Left kidney (tissue), 1 donor: ENCODE measurements at regions not wholly inside any gene's neighbourhood (a gene's known extent, or its start where the extent isn't known, plus 50 kb on each side); places are given as distances from the start of the nearest gene placed in this dataset.
"Not testable (repeated sequence)": the region's sequence is repeated elsewhere in the genome, so short reads cannot be mapped to it uniquely, and the experiment has no call there.

ENCODE experiments used
- DNase-seq: peaks from one replicate; pipeline ENCODE4 v3.0.0-alpha.2; 2013

DNA sequence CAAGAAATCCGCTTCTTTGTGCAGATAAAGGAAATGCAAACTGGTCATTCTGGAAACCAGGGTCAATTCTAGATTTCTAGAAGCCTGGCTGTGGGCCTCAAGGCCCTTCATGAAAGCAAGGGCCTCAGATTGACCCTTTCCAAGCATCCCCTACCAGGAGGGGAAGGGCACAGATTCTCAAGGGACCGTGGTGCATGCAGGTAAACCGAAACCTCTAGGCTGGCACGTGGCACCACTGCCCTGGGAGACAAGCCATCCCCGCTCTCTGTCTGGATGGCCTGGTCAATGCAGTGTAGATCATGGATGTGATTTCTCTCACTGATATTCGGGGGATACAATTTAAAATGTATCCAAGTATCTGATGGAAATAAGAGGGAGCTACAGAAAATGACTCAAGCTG, 69.4 kb downstream of the TOMM20 start:
- no peak for DNase-seq

GRCh38 chr1:235058695-235059094, 69.9 kb downstream of the TOMM20 start:
- no peak for DNase-seq

DNA sequence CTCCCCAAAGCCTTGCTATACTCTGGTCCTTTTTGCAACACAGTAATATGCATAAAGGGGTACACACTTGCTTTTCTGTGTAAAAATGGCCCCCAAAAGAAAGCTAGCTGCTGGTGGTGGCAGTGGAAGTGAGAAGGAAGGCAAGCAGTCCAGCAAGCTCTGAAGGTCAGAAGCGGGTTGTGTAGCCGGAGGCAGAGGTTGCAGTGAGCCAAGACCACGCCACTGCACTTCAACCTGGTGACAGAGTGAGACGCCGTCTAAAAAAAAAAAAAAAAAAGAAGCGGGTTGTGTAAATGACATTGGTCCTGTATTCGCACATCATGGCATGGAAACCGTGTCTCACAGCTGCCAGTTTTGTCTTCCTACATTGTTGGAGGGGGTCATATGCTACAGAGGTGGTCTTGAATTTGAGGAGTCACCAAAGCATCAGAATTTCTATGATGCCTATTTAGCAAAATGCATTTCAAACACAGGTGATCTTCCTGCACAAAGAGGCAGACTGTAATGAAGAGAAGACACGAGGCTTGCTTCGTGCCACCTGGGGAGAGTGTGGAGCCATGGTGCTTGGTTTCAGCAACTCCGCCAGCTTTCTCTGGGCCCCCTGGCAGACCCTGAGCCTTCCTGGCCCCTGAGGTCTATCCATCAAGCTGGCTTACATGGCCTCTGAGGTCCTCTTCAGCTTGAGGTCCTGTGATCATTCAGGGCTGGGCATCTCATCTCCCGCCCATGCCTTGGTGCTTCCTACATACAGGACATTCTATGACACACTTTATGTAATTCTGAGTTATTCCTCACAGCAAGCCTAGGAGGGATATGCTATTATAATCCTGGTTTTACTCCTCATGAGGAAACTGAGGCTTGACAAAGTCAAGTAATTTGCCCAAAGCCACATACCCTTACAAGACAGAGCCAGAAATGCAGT, 71.0 kb downstream of the TOMM20 start:
- DNase-seq = no peak

DNA sequence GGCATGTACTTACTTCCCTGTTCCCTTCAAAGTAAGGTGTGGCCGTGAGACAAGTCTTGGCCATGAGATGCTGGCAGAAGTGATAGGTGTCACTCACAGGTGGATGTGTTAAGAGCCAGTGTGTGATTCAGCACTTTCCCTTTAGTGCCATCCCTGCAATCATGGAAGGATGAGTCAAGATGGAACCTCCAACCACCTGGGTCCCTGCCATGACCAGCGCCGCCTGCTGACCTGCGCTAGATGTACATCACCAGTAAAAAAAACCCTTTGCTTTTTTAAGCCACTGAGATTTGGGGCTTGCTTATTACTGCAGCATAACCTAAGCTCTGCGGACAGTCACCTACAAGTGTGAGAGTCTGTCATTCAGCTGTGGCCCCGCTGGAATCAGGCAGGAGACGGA, 71.7 kb downstream of the TOMM20 start:
- DNase-seq = no peak

DNA sequence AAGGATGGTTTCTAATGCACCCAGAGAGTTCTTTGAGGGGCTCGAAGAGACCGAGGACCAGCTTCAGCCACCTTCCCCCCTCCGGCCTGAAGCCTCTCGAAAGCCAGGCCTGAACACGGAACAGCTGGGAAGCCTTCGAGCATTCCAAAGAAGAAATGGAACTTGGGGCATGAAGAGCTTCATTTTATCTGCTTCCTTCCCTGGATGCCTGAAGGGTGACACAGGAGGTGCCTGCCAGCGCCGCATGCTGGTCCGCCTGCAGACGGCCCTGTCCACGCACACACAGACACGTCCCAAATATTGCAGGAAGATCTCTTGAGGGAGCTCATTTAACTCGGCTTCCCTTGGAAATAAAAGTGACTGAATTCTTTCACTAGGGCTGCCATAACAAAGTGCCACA, 73.7 kb downstream of the TOMM20 start:
- DNase-seq = no peak

- DNase-seq = no peak
Observed at GRCh38 chr1:235054466-235054865, 74.2 kb downstream of the TOMM20 start.

- no peak for DNase-seq
Observed at GRCh38 chr1:235052067-235053008, 76.3 kb downstream of the TOMM20 start.

DNA sequence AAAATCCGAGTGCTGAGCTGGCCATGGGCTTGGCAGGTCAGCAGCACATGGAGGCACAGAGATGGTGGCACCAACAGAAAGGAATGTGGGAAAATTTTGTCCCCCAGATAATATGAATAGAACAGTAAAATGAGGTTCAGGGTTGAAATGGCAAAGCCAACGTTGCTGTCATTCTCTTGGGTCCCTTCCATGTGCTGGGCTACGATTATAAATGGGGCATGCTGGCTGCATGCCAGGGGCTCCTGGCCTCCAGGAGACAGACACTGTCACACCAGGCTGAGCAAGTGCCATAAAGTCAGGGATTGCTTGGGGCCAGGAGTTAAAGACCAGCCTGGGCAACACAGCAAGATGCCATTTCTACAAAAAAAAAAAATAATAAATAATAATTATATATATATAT, 77.1 kb downstream of the TOMM20 start:
- no peak for DNase-seq

GRCh38 chr1:235050911-235051360, 77.7 kb downstream of the TOMM20 start:
- DNase-seq = no peak

DNA sequence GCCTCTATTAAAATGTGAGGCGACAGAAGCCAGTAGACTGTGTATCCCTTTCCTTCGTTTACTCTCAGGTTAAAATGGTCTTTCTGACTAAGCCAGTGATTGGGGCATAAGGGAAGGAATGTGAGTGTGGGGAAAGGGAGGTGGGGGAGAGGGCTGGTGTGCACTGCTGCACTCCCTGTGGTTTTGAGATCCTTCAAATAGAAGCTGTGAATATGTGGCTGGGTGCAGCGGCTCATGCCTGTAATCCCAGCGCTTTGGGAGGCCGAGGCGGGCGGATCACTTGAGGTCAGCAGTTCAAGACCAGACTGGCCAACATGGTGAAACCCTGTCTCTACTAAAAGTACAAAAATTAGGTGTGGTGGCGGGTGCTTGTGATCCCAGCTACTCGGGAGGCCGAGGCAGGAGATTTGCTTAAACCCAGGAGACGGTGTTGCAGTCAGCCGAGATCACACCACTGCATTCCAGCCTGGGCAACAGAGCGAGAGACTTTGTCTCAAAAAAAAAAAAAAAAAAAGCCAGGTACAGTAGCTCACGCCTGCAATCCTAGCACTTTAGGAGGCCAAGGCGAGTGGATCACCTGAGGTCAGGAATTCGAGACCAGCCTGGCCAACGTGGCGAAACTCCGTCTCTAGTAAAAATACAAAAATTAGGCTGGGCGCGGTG, 78.8 kb downstream of the TOMM20 start:
- not testable (repeated sequence) for DNase-seq

GRCh38 chr1:235049217-235049616, 79.4 kb downstream of the TOMM20 start:
- no peak for DNase-seq

- DNase-seq = no peak
Observed at GRCh38 chr1:235047331-235047871, 81.2 kb downstream of the TOMM20 start.

- no peak for DNase-seq
Observed at GRCh38 chr1:235045921-235046601, 82.6 kb downstream of the TOMM20 start.

DNA sequence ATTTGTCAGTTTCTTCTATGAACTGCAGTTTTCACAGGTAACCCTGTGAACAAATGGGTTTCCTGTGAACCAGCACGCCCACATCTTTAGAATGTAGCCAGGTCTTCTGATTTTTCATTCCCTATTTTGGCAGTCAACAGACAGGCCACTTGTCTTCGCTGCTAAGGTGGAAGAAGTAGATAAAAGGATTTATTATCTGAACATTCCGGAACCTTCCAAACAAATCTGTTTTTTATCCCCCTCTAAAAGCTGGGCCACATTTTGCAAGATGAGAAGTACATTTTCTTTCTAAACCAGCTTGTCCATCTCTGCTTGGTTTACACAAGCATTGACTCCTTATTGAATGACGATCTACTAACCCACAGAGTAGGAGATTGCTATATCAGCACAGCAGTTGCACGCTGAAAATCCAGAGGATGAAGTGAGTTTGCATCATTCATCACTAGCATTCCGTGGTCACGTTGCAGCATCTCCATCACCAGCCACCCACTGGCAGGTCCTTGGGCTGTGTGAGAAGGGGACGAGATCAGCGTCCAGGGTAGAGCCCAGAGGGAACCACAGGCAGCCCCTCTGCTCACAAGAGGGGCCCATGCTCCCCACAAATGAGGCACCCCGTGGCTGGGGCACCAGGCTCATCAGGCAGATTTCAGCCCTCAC, 83.5 kb downstream of the TOMM20 start:
- no peak for DNase-seq

DNA sequence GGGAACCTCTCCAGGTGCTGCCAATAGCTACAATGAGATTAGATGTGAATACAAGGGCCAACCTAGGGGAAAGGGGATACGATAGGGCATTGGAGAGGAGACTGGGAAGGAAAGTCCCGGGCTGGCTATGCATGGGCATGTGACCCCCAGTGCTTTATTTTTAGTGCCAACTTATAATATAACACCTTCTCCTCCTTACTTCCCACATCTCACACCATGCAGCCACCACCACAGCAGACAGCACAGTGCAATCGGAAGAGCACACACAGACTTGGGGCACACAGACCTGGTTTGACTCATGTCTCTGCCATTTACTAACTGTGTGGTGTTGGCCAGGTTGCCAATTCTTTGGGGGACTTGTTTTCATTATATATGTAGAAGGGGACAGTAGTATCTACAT, 85.4 kb downstream of the TOMM20 start:
- DNase-seq = no peak

DNA sequence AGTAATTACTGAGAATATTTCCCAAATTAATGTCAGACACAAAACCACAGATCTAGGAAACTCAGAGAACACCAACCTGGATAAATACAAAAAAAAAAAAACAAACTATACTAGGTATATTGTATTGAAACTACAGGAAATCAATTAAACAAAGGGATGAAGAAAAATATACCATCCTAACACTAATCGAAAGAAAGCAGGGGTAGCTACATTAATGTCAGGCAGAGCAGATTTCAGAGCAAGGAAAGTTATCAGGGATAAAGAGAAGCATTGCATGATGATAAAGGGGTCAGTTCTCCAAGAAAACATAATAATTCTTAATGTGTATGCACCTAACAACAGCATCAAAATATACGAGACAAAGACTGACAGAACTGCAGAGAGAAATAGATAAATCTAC, 89.9 kb downstream of the TOMM20 start:
- DNase-seq = no peak

- no peak for DNase-seq
Observed at GRCh38 chr1:235035928-235036327, 92.7 kb downstream of the TOMM20 start.

DNA sequence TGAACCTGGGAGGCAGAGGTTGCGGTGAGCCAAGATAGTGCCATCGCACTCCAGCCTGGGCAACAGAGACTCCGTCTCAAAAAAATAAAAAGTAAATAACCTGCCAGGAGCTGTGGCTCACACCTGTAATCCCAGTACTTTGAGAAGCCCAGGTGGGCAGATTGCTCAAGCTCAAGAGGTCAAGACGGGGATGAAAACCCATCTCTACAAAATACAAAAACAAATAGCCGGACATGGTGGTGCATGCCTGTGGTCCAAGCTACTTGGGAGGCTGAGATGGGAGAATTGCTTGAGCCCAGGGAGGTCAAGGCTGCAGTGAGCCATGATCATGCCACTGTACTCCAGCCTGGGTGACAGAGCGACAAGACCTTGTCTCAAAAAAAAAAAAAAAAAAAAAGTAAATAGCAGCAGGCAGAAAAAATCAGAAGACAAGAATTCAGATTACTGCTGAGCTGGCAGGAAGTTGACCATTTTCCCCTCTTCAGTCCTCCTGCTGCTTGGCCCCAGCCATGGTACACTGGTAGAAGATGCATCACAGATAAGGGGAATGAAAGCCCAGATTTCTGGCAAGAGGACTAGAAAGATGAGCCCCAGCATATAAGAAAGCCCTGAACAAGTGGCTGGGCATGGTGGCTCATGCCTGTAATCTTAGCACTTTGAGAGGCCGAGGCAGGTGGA, 97.6 kb downstream of the TOMM20 start:
- DNase-seq = no peak

- no peak for DNase-seq
Observed at GRCh38 chr1:235027862-235028250, 100.8 kb downstream of the TOMM20 start.
